Loucy (cell line): ENCODE measurements at regions not wholly inside any gene's neighbourhood (a gene's known extent, or its start where the extent isn't known, plus 50 kb on each side); places are given as distances from the start of the nearest gene placed in this dataset.

Experiments
- EZH2phosphoT487 ChIP-seq: fragments of 200-600 bp; IDR thresholded peaks from 2 replicates; pipeline ENCODE4 v1.6.1; 2018; ENCODE audit warnings: antibody characterized with exemption, mild to moderate bottlenecking, moderate library complexity, borderline replicate concordance
- TF ChIP-seq, protein P1 (sequence below): fragments of 200-600 bp; sonication (generic); conservative IDR thresholded peaks from 2 replicates; pipeline ENCODE4 v1.5.1; 2014; ENCODE audit warnings: mild to moderate bottlenecking, antibody characterized with exemption, low read length

DNA sequence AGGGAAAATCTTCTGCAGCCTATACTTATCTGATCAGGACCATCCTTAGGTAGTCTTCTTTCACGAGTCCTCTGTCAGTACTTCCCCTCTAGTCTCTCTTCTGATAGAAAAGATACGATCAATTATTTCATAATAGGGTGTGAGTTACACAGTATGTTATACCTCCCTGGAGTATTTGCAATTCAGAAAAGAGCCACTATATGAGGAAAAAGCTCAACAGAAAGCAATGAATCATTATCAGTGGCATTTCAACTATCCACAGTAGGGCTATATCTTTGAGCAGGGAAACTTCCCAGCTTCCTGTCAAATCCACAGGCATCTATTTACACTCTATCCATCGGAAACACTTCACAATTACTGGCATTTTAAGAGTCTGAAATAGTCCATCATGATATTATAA, 105.3 kb upstream of the ACVR2A start:
- TF ChIP-seq, protein P1, sequence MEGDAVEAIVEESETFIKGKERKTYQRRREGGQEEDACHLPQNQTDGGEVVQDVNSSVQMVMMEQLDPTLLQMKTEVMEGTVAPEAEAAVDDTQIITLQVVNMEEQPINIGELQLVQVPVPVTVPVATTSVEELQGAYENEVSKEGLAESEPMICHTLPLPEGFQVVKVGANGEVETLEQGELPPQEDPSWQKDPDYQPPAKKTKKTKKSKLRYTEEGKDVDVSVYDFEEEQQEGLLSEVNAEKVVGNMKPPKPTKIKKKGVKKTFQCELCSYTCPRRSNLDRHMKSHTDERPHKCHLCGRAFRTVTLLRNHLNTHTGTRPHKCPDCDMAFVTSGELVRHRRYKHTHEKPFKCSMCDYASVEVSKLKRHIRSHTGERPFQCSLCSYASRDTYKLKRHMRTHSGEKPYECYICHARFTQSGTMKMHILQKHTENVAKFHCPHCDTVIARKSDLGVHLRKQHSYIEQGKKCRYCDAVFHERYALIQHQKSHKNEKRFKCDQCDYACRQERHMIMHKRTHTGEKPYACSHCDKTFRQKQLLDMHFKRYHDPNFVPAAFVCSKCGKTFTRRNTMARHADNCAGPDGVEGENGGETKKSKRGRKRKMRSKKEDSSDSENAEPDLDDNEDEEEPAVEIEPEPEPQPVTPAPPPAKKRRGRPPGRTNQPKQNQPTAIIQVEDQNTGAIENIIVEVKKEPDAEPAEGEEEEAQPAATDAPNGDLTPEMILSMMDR = no peak
- no peak for TF ChIP-seq EZH2phosphoT487
